GM13976 (cell line): ENCODE measurements at regions not wholly inside any gene's neighbourhood (a gene's known extent, or its start where the extent isn't known, plus 50 kb on each side); places are given as distances from the start of the nearest gene placed in this dataset.

Experiments
- DNase-seq: peaks from one replicate; pipeline ENCODE4 v3.0.0; 2012; ENCODE audit warnings: low spot score
- in situ Hi-C: fragments of 300-500 bp; cut with MboI; formaldehyde crosslinking; loops from one replicate; pipeline ENCODE4 v1.12.0; 2022; ENCODE audit warnings: low sequenced_read_pairs, mixed read lengths, inconsistent platforms; ENCODE audit not compliant: unreplicated experiment
- TF ChIP-seq, protein P1 (sequence below): IDR thresholded peaks from 2 replicates; pipeline ENCODE4 v1.5.1; 2012; ENCODE audit warnings: borderline replicate concordance, mild to moderate bottlenecking; ENCODE audit not compliant: insufficient read depth; ENCODE audit errors: extremely low read depth, missing control alignments, control extremely low read depth

DNA sequence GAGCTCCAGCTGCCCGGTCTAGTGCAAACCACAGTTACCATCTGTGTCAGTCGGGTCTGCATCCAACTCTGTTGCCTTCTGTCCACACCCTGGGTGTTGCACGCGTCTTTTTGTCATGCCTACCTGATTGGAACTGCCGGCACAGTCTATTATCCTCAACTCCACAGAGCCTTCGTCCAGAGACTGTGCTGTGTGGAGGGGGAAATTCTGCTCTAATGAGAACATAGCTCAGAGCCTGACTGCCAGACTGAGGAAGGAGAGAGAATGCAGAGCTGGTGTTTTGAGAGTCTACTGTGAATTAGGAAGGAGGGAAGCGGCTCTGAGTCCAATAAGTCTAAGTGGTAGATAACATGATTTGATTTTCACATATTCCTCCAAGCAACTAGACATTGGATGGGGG is 68.3 kb upstream of the GPR139 start:
- TF ChIP-seq, protein P1, sequence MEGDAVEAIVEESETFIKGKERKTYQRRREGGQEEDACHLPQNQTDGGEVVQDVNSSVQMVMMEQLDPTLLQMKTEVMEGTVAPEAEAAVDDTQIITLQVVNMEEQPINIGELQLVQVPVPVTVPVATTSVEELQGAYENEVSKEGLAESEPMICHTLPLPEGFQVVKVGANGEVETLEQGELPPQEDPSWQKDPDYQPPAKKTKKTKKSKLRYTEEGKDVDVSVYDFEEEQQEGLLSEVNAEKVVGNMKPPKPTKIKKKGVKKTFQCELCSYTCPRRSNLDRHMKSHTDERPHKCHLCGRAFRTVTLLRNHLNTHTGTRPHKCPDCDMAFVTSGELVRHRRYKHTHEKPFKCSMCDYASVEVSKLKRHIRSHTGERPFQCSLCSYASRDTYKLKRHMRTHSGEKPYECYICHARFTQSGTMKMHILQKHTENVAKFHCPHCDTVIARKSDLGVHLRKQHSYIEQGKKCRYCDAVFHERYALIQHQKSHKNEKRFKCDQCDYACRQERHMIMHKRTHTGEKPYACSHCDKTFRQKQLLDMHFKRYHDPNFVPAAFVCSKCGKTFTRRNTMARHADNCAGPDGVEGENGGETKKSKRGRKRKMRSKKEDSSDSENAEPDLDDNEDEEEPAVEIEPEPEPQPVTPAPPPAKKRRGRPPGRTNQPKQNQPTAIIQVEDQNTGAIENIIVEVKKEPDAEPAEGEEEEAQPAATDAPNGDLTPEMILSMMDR: no peak
- DNase-seq: no peak
- in situ Hi-C loops: no loop called here

DNA sequence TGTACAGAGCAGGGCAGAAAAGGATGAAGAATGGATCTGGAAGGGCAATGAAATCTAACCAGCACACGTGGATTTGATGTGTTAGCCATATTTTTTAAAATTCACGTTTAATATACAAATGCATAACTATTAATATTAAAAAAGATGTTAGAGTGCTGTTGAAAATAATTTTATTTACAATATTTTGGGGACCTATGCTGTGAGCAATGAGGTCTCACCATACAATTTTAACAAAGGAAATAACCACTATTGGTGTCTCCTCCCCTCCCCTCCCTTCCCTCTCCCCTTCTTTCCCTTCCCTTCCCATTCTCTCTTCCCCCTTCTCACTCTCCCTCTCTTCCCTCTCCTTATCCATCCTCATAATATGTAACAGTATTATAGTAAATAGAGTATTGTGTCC is 64.2 kb upstream of the GPR139 start:
- no peak for DNase-seq
- in situ Hi-C loops: no loop called here
- TF ChIP-seq, protein P1: no peak

DNA sequence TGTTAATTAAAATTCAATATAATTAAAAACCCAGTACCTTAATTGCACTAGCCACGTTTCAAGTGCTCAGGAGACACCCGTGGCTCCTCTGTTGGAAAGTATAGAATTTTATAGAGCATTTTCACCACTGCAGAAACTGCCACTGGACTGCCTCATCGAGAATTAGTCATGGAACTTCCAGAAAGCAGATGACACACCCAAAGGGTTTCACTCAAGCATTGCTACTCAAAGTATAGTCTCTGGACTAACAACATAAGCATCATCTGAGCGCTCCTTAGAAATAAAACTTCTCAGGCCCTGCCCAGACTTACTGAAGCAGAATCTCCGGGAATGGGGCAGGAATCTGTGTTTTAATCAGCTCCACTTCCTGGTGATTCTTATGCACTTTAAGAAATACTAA is 63.5 kb upstream of the GPR139 start:
- TF ChIP-seq, protein P1: no peak
- in situ Hi-C loops: no loop called here
- DNase-seq: no peak

DNA sequence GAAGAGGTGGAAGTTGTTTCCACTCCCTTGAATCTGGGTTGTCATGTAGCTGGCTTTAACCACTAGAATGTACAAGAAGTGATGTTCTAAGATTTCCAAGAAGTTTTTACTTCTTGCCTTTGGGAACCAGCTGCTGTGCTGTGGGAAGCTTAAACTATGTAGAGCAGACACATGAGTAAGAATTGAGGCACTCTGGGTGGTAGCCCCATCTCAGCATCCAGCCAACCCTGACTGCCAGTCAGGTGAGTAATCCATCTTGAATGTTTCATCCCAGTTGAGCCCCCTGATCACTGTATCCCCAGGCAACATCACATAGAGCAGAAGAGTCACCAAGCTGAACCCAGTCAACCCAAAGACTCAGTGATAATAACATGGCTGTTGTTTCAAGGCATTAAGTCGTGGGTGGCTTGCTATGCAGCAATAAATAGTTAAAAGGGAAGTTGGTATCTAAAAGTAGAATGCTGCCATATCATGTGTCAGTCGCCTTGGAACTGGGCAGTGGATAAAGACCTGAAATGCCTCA is 62.8 kb upstream of the GPR139 start:
- in situ Hi-C loops: no loop called here

DNA sequence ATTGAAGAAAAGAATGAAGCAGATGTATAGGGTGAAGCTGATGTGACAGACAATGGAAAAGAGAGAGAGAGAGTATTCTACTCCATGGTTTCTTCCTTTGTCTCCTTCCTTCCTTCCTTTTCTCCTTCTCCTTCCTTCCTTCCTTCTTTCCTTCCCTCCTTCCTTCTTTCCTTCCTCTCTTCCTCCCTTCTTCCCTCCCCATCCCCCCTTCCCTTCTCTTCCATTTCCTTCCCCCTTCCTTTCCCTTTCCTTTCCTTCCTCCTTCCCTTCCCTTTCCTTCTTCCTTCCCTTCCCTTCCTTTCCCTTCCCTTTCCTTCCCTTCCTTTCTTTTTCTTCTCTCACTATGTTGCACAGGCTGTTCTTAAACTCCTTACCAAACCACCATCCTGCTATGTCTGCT is 55.7 kb upstream of the GPR139 start:
- DNase-seq: no peak
- in situ Hi-C loops: no loop called here
- TF ChIP-seq, protein P1: no peak

More for the DNA sequence above, 62.8 kb upstream of the GPR139 start:
- TF ChIP-seq, protein P1: no peak
- DNase-seq: no peak
